Breast epithelium (tissue), 3 donors: ENCODE measurements at regions not wholly inside any gene's neighbourhood (a gene's known extent, or its start where the extent isn't known, plus 50 kb on each side); places are given as distances from the start of the nearest gene placed in this dataset.

Experiments used
- POLR2A ChIP-seq: fragments of 450-650 bp; IDR thresholded peaks from one replicate; pipeline ENCODE4 v1.6.1; 2016; ENCODE audit warnings: antibody characterized with exemption, mild to moderate bottlenecking, moderate library complexity
- TF ChIP-seq, protein P1 (sequence below), 3 donors: fragments of 450-650 bp; IDR thresholded peaks; one replicate each; pipeline ENCODE4 v1.5.1; 2016 to 2017; ENCODE audit warnings: antibody characterized with exemption in 3 of 3, mild to moderate bottlenecking in 3 of 3, moderate library complexity in 3 of 3

GRCh38 chr1:37306871-37307270, 167.5 kb upstream of the ZC3H12A start:
- TF ChIP-seq, protein P1, sequence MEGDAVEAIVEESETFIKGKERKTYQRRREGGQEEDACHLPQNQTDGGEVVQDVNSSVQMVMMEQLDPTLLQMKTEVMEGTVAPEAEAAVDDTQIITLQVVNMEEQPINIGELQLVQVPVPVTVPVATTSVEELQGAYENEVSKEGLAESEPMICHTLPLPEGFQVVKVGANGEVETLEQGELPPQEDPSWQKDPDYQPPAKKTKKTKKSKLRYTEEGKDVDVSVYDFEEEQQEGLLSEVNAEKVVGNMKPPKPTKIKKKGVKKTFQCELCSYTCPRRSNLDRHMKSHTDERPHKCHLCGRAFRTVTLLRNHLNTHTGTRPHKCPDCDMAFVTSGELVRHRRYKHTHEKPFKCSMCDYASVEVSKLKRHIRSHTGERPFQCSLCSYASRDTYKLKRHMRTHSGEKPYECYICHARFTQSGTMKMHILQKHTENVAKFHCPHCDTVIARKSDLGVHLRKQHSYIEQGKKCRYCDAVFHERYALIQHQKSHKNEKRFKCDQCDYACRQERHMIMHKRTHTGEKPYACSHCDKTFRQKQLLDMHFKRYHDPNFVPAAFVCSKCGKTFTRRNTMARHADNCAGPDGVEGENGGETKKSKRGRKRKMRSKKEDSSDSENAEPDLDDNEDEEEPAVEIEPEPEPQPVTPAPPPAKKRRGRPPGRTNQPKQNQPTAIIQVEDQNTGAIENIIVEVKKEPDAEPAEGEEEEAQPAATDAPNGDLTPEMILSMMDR (IDR thresholded peaks at IDR 0.05): no peak
- no peak for TF ChIP-seq POLR2A
